OCI-LY7 (cell line): ENCODE measurements at regions not wholly inside any gene's neighbourhood (a gene's known extent, or its start where the extent isn't known, plus 50 kb on each side); places are given as distances from the start of the nearest gene placed in this dataset.

ENCODE experiments used
- CTCF ChIP-seq: fragments of 200-600 bp; sonication (generic); conservative IDR thresholded peaks from 2 replicates; pipeline ENCODE4 v1.5.1; 2014; ENCODE audit warnings: mild to moderate bottlenecking, antibody characterized with exemption, low read length, moderate library complexity, mixed read lengths
- EZH2phosphoT487 ChIP-seq: fragments of 200-600 bp; sonication (generic); IDR thresholded peaks from 2 replicates; pipeline ENCODE4 v1.6.1; 2018; ENCODE audit warnings: low read depth, borderline replicate concordance, mild to moderate bottlenecking, mixed run types, antibody characterized with exemption, low read length, moderate library complexity, mixed read lengths

GRCh38 chr6:67224989-67225388 is 1410.1 kb upstream of the ADGRB3 start:
- no peak for TF ChIP-seq EZH2phosphoT487
- no peak for TF ChIP-seq CTCF
